H9 (cell line): ENCODE measurements at regions not wholly inside any gene's neighbourhood (a gene's known extent, or its start where the extent isn't known, plus 50 kb on each side); places are given as distances from the start of the nearest gene placed in this dataset.

Source experiments
- DNase-seq: peaks from one replicate; pipeline ENCODE4 v3.0.0-alpha.2; 2017
- H2AFZ ChIP-seq: one replicate; pipeline ENCODE4 v1.6.1; 2013; ENCODE audit warnings: mild to moderate bottlenecking, low read length, control low read depth, moderate library complexity
- H2AK5ac ChIP-seq: 2 replicates; pipeline ENCODE4 v1.6.1; 2013; ENCODE audit warnings: low read length, control low read depth, mixed read lengths; ENCODE audit not compliant: insufficient read length
- H2BK120ac ChIP-seq: one replicate; pipeline ENCODE4 v1.6.1; 2013; ENCODE audit warnings: low read depth, mild to moderate bottlenecking, low read length, control low read depth, inconsistent platforms; ENCODE audit not compliant: poor library complexity, severe bottlenecking
- H2BK12ac ChIP-seq: 2 replicates; pipeline ENCODE4 v1.6.1; 2013; ENCODE audit warnings: low read length, control low read depth, mixed read lengths, low read depth; ENCODE audit not compliant: insufficient read length
- H2BK15ac ChIP-seq: 2 replicates; pipeline ENCODE4 v1.6.1; 2013; ENCODE audit warnings: low read depth, low read length, control low read depth
- H2BK20ac ChIP-seq: one replicate; pipeline ENCODE4 v1.6.1; 2013; ENCODE audit warnings: low read depth, mild to moderate bottlenecking, low read length, control low read depth, inconsistent platforms; ENCODE audit not compliant: poor library complexity, severe bottlenecking
- H2BK5ac ChIP-seq: 2 replicates; pipeline ENCODE4 v1.6.1; 2013; ENCODE audit warnings: low read length, control low read depth, mixed read lengths; ENCODE audit not compliant: insufficient read length
- H3K14ac ChIP-seq: 2 replicates; pipeline ENCODE4 v1.6.1; 2013; ENCODE audit warnings: low read length, control low read depth; ENCODE audit not compliant: insufficient read depth
- H3K18ac ChIP-seq: 2 replicates; pipeline ENCODE4 v1.6.1; 2013; ENCODE audit warnings: low read depth, mild to moderate bottlenecking, mixed read lengths, low read length, control low read depth; ENCODE audit not compliant: insufficient read length
- H3K23ac ChIP-seq: 2 replicates; pipeline ENCODE4 v1.6.1; 2013; ENCODE audit warnings: low read length, control low read depth, mixed read lengths, low read depth; ENCODE audit not compliant: insufficient read length
- H3K23me2 ChIP-seq: 2 replicates; pipeline ENCODE4 v1.6.1; 2013; ENCODE audit warnings: low read depth, mild to moderate bottlenecking, mixed read lengths, low read length, control low read depth; ENCODE audit not compliant: insufficient read length, poor library complexity, severe bottlenecking
- H3K27ac ChIP-seq: 2 replicates; pipeline ENCODE4 v1.5.1; 2013; ENCODE audit warnings: low read length, control low read depth, mixed read lengths, low read depth; ENCODE audit not compliant: insufficient read length
- H3K27me3 ChIP-seq: 2 replicates; pipeline ENCODE4 v1.6.1; 2013; ENCODE audit warnings: low read length, control low read depth, inconsistent platforms; ENCODE audit not compliant: insufficient read depth
- H3K4ac ChIP-seq: 2 replicates; pipeline ENCODE4 v1.6.1; 2013; ENCODE audit warnings: low read depth, mild to moderate bottlenecking, control low read depth, inconsistent platforms, low read length, moderate library complexity
- H3K4me1 ChIP-seq: 2 replicates; pipeline ENCODE4 v1.6.1; 2013; ENCODE audit warnings: low read length, control low read depth, inconsistent platforms; ENCODE audit not compliant: insufficient read depth
- H3K4me2 ChIP-seq: 2 replicates; pipeline ENCODE4 v1.6.1; 2013; ENCODE audit warnings: low read length, control low read depth, mixed read lengths; ENCODE audit not compliant: insufficient read length, insufficient read depth
- H3K56ac ChIP-seq: 2 replicates; pipeline ENCODE4 v1.6.1; 2013; ENCODE audit warnings: low read depth, mild to moderate bottlenecking, mixed read lengths, low read length, control low read depth; ENCODE audit not compliant: insufficient read length
- H3K79me1 ChIP-seq: 2 replicates; pipeline ENCODE4 v1.6.1; 2013; ENCODE audit warnings: low read depth, mild to moderate bottlenecking, moderate library complexity, low read length, control low read depth, inconsistent platforms; ENCODE audit not compliant: insufficient read depth, poor library complexity, severe bottlenecking
- H3K79me2 ChIP-seq: 2 replicates; pipeline ENCODE4 v1.6.1; 2013; ENCODE audit warnings: low read length, control low read depth, inconsistent platforms; ENCODE audit not compliant: insufficient read depth
- H3K9ac ChIP-seq: 2 replicates; pipeline ENCODE4 v1.6.1; 2013; ENCODE audit warnings: low read length, control low read depth, mixed read lengths; ENCODE audit not compliant: insufficient read length; ENCODE audit errors: extremely low read depth
- H3K9me3 ChIP-seq: one replicate; pipeline ENCODE4 v1.6.1; 2013; ENCODE audit warnings: low read depth, low read length, inconsistent platforms; ENCODE audit not compliant: control insufficient read depth
- H3T11ph ChIP-seq: one replicate; pipeline ENCODE4 v1.6.1; 2013; ENCODE audit warnings: mild to moderate bottlenecking, low read length, control low read depth, inconsistent platforms
- H4K20me1 ChIP-seq: one replicate; pipeline ENCODE4 v1.6.1; 2013; ENCODE audit not compliant: control insufficient read depth, insufficient read length, insufficient read depth
- H4K5ac ChIP-seq: 2 replicates; pipeline ENCODE4 v1.6.1; 2013; ENCODE audit warnings: low read depth, mild to moderate bottlenecking, mixed read lengths, low read length, control low read depth; ENCODE audit not compliant: insufficient read length
- H4K8ac ChIP-seq: replicated peaks from 2 replicates; pipeline ENCODE4 v1.6.1; 2013; ENCODE audit warnings: low read length, control low read depth, mixed read lengths, low read depth; ENCODE audit not compliant: insufficient read length
- H4K91ac ChIP-seq: 2 replicates; pipeline ENCODE4 v1.6.1; 2013; ENCODE audit warnings: low read depth, mild to moderate bottlenecking, moderate library complexity, mixed read lengths, low read length, control low read depth; ENCODE audit not compliant: insufficient read length
- H3K27ac Mint-ChIP-seq, 3 experiments: 2 replicates in 2 of 3; 3 replicates in 1 of 3; pipeline ENCODE4 v1.8.0; 2020 to 2021; ENCODE audit warnings: mixed read lengths in 3 of 3, mild to moderate bottlenecking in 1 of 3, moderate library complexity in 1 of 3
- H3K27me3 Mint-ChIP-seq: 2 replicates; pipeline ENCODE4 v1.8.0; 2021; ENCODE audit warnings: low read depth, mild to moderate bottlenecking, moderate library complexity, mixed read lengths
- H3K36me3 Mint-ChIP-seq, 3 experiments: 2 replicates in 2 of 3; 3 replicates in 1 of 3; pipeline ENCODE4 v1.8.0; 2020 to 2021; ENCODE audit warnings: low read depth in 3 of 3, mixed read lengths in 3 of 3; ENCODE audit not compliant: insufficient read depth in 1 of 3
- H3K4me1 Mint-ChIP-seq, 2 experiments: 2 replicates each; pipeline ENCODE4 v1.8.0; 2020; ENCODE audit warnings: mixed read lengths in 2 of 2
- H3K4me3 Mint-ChIP-seq, 2 experiments: 2 replicates in 1 of 2; 3 replicates in 1 of 2; pipeline ENCODE4 v1.8.0; 2020 to 2021; ENCODE audit warnings: mild to moderate bottlenecking in 2 of 2, mixed read lengths in 2 of 2, moderate library complexity in 1 of 2
- H3K9me3 Mint-ChIP-seq, 2 experiments: 2 replicates in 1 of 2; 3 replicates in 1 of 2; pipeline ENCODE4 v1.8.0; 2020; ENCODE audit warnings: mild to moderate bottlenecking in 2 of 2, mixed read lengths in 2 of 2, moderate library complexity in 1 of 2
- CTCF ChIP-seq: fragments of 200-600 bp; sonication (generic); conservative IDR thresholded peaks from 3 replicates; pipeline ENCODE4 v1.8.0; 2021; ENCODE audit warnings: antibody characterized with exemption, mild to moderate bottlenecking
- WGBS: extraction: QIAGEN DNeasy Blood & Tissue Kit; methylation state at CpG from one replicate; pipeline ENCODE4 v1.1.7; 2013; ENCODE audit warnings: missing lambda C conversion rate, low lambda C conversion rate, mixed read lengths; ENCODE audit not compliant: insufficient read length; ENCODE audit errors: extremely low coverage; 5-methylcytosine and 5-hydroxymethylcytosine counted together

- Histone ChIP-seq H3K9ac (no peak overlapping the region), H3K4ac (no peak overlapping the region), H3K79me2 (no peaks in the 10 kb centered on the region), H2BK15ac (no peak overlapping the region), H3K27ac (no peak overlapping the region), H3K79me1 (no peaks in the 10 kb centered on the region), H3K27me3 (no peaks in the 10 kb centered on the region), H2BK5ac (no peak overlapping the region), H2BK12ac (no peak overlapping the region), H3T11ph (no peak overlapping the region), H4K5ac (no peak overlapping the region), H3K23me2 (no peaks in the 10 kb centered on the region), H3K14ac (no peak overlapping the region), H2BK120ac (no peak overlapping the region), H3K4me1 (no peaks in the 10 kb centered on the region), H3K23ac (no peak overlapping the region), H4K91ac (no peak overlapping the region), H2AFZ (no peak overlapping the region), H4K8ac (no peak overlapping the region), H3K9me3 (no peaks in the 10 kb centered on the region), H3K18ac (no peak overlapping the region), H2AK5ac (no peak overlapping the region), H3K4me2 (no peak overlapping the region), H2BK20ac (no peak overlapping the region), H4K20me1 (no peaks in the 10 kb centered on the region), H3K56ac (no peak overlapping the region)
- Mint-ChIP-seq H3K36me3 (no peaks in the 10 kb centered on the region), H3K27me3 (no peaks in the 10 kb centered on the region), H3K9me3 (no peaks in the 10 kb centered on the region; a peak in 1 of 5 replicates), H3K27ac (no peak overlapping the region), H3K4me3 (no peak overlapping the region), H3K4me1 (peaks cover 0 to 4% of the 10 kb centered on the region in 2 experiments; a peak in 1 of 4 replicates)
- no peak for TF ChIP-seq CTCF
- no peak for DNase-seq
- no CpG with 5 or more reads among the region's 4 CpGs for WGBS
These were observed 311.0 kb upstream of the RARB start for GRCh38 chr3:25117005-25117593.
